BE2C (cell line): ENCODE measurements at regions not wholly inside any gene's neighbourhood (a gene's known extent, or its start where the extent isn't known, plus 50 kb on each side); places are given as distances from the start of the nearest gene placed in this dataset.
"Not testable (repeated sequence)": the region's sequence is repeated elsewhere in the genome, so short reads cannot be mapped to it uniquely, and the experiment has no call there.

ENCODE experiments used
- DNase-seq: peaks from one replicate; pipeline ENCODE4 v3.0.0-alpha.2; 2020
- H3K27me3 ChIP-seq: fragments of 250-450 bp; sonication (Bioruptor Pico); 2 replicates; pipeline ENCODE4 v1.5.1; 2020; ENCODE audit warnings: mild to moderate bottlenecking
- H3K36me3 ChIP-seq: fragments of 250-450 bp; sonication (Bioruptor Pico); 2 replicates; pipeline ENCODE4 v1.5.1; 2020; ENCODE audit warnings: mild to moderate bottlenecking
- H3K4me1 ChIP-seq: fragments of 250-450 bp; sonication (Bioruptor Pico); 2 replicates; pipeline ENCODE4 v1.5.1; 2020
- H3K4me3 ChIP-seq: 2 replicates; pipeline ENCODE4 v1.5.1; 2011; ENCODE audit warnings: low read depth, low read length
- H3K9me3 ChIP-seq: fragments of 250-450 bp; sonication (Bioruptor Pico); 2 replicates; pipeline ENCODE4 v1.5.1; 2020
- TF ChIP-seq, protein P1 (sequence below): IDR thresholded peaks from 2 replicates; pipeline ENCODE4 v1.5.1; 2012; ENCODE audit warnings: mild to moderate bottlenecking, low read depth, low read length

DNA sequence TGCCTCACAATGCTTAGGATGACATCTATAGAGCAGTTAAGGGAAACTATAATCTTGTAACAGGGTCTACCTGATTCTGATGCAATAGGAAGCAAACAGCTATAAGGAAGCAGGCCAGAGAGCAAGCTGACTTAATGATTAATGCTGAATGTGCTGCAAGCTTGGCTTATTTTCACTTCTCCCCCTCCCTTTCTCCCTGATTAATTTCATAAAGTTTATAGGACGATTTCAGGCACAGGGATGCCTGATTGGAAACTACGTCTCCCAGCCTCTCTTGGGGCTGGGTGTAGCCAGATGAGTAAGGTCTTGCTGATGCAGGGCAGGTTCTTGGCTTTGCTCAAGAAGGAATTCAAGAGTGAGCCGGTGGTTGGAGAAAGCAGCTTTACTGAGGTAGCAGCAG is 82.8 kb upstream of the MRI1 start:
- Histone ChIP-seq H3K4me3 (no peak overlapping the region), H3K27me3 (no peaks in the 10 kb centered on the region), H3K9me3 (no peaks in the 10 kb centered on the region; the same call in 1 of the 2 replicates), H3K36me3 (no peaks in the 10 kb centered on the region), H3K4me1 (no peaks in the 10 kb centered on the region)
- DNase-seq, result no peak
- TF ChIP-seq, protein P1, sequence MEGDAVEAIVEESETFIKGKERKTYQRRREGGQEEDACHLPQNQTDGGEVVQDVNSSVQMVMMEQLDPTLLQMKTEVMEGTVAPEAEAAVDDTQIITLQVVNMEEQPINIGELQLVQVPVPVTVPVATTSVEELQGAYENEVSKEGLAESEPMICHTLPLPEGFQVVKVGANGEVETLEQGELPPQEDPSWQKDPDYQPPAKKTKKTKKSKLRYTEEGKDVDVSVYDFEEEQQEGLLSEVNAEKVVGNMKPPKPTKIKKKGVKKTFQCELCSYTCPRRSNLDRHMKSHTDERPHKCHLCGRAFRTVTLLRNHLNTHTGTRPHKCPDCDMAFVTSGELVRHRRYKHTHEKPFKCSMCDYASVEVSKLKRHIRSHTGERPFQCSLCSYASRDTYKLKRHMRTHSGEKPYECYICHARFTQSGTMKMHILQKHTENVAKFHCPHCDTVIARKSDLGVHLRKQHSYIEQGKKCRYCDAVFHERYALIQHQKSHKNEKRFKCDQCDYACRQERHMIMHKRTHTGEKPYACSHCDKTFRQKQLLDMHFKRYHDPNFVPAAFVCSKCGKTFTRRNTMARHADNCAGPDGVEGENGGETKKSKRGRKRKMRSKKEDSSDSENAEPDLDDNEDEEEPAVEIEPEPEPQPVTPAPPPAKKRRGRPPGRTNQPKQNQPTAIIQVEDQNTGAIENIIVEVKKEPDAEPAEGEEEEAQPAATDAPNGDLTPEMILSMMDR, result no peak

DNA sequence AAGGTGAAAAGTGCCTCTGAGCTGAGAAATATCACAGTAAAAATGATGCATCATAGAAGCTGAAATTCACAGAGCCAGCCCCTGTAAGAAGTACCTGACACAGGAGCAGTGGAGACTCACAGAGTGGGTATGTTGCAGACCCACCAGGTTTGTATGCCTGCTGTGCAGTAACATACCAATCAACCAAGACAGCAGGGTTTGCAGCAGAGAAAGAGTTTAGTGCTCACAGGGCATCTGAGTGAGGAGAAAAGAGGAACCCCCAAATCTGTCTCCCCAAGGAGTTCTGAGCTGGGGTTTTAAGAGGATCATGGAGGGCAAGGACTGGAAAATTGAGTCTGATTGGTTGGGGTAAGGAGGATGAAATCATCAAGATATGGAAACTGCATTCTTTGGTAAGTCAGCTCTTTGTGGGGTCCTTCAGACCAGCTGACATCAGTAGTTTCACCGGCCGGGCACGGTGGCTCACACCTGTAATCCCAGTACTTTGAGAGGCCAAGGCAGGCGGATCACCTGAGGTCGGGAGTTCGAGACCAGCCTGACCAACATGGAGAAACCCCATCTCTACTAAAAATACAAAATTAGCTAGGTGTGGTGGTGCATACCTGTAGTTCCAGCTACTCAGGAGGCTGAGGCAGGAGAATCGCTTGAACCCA is 83.5 kb upstream of the MRI1 start:
- H3K27me3 ChIP-seq, H3K36me3 ChIP-seq, DNase-seq, H3K9me3 ChIP-seq, H3K4me3 ChIP-seq, H3K4me1 ChIP-seq: not testable (repeated sequence)

DNA sequence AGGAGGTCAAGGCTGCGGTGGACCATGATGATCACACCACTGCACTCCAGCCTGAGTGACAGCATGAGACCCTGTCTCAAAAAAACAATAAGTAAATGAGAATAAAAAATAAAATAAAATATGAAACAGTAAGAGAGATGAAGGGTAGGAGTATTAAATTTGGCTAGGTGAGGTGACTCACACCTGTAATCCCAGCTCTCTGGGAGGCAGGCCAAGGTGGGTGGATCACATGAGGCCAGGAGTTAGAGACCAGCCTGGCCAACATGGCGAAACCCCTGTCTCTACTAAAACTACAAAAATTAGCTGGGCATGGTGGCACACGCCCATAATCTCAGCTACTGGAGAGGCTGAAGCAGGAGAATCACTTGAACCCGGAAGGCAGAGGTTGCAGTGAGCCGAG is 87.4 kb upstream of the MRI1 start:
- not testable (repeated sequence) for H3K36me3 ChIP-seq, H3K4me1 ChIP-seq, H3K4me3 ChIP-seq, DNase-seq, H3K9me3 ChIP-seq, H3K27me3 ChIP-seq

DNA sequence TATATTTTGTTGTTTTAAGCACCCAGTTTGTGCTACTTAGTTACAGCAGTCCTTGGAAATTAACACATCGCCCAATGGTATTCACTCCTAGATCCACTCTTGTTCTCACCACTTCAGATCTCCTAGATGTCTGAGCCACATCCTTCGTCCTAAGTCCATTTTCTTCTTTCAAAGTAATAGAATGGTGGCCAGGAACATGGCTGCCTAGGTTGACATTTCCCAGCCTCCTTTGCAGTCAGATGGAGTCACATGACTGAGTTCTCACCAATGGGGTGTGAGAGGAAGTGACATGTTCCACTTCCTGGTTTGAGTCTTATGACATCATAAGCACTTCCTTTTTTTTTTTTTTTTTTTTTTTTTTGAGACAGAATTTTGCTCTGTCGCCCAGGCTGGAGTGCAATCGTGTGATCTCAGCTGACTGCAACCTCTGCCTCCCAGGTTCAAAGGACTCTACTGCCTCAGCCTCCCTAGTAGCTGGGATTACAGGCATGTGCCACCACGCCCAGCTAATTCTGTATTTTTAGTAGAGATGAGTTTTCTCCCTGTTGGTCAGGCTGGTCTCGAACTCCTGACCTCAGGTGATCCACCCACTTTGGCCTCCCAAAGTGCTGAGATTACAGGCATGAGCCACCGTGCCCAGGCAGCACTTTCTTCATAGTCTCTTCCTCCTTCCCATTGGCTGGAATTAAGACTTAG is 91.7 kb upstream of the MRI1 start:
- peak; percentile 42 for DNase-seq
- not testable (repeated sequence) for H3K9me3 ChIP-seq, H3K27me3 ChIP-seq

DNA sequence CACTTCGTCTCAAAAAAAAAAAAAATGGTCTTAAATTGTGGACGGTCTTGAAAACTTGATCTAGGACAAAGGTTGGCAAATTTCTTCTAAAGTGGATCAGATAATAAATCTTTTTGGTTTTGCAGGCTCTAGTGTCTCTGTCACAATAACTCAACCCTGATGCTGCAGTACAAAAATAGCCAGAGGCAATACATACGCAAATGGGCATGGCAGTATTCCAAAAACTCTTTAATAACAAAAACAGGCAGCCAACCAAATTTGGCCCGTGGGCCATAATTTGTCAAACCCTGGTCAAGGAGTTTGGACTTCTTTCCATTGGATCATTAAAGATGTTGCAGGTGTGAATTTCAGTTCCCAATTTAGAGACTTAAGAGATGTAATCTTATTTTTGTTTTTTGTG is 93.5 kb upstream of the MRI1 start:
- no peaks in the 10 kb centered on the region; the same call in 1 of the 2 replicates for H3K27me3 ChIP-seq
- TF ChIP-seq, protein P1, result no peak
- peaks cover 5% of the 10 kb centered on the region for H3K9me3 ChIP-seq
- H3K4me3 ChIP-seq, result no peak overlapping the region
- DNase-seq, result no peak
- H3K36me3 ChIP-seq, result no peaks in the 10 kb centered on the region
- H3K4me1 ChIP-seq, result no peaks in the 10 kb centered on the region

More for the DNA sequence above, 91.7 kb upstream of the MRI1 start:
- H3K4me3 ChIP-seq, H3K4me1 ChIP-seq, H3K36me3 ChIP-seq: not testable (repeated sequence)

DNA sequence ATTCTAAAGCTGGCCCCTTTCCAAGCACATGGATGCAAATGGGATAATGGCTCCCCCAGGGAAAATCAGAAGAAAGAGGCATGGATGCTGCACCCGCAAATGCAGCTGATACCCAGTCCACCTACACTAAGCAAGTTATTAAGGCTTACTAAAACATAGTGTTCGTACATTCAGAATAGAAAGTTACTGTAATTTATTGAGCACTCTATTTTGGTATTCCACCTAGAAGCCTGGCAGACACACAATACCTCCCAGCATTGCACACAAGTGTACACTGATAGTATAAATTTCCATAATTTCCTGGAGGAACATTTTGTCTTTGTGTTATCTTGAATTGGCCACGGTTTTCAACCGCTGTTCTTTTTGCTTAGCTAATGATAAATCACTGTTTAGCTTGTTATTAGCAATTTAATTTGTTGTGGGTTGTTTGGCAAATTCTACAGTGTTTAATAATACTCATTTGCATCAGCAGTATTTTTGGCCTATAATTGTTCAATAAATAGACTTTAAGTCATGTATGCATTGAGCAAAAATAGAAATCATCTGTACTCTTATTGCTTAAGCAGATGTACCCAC is 94.5 kb upstream of the MRI1 start:
- TF ChIP-seq, protein P1, result no peak
- no peak for DNase-seq
- Histone ChIP-seq H3K9me3 (peaks cover 5% of the 10 kb centered on the region), H3K4me3 (no peak overlapping the region), H3K4me1 (no peaks in the 10 kb centered on the region), H3K27me3 (no peaks in the 10 kb centered on the region), H3K36me3 (no peaks in the 10 kb centered on the region)

DNA sequence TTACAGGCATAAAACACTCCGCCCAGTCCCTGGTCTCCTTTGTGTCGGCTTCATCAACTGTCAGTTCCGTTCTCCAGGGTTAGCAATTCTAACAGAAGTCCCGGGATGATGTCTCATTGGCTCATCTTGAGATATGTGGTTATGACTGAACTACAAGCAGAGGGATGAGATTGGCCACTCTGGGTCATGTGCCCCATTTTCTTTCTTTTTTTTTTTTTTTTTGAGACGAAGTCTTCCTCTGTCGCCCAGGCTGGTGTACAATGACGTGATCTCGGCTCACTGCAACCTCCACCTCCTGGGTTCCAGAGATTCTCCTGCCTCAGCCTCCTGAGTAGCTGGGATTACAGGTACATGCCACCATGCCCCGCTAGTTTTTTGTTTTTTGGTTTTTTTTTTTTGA is 95.4 kb upstream of the MRI1 start:
- no peaks in the 10 kb centered on the region for H3K36me3 ChIP-seq
- TF ChIP-seq, protein P1, result no peak
- H3K27me3 ChIP-seq, result no peaks in the 10 kb centered on the region
- no peak overlapping the region for H3K4me3 ChIP-seq
- H3K9me3 ChIP-seq, result peaks cover 5% of the 10 kb centered on the region
- H3K4me1 ChIP-seq, result no peaks in the 10 kb centered on the region
- no peak for DNase-seq
